ENCODE measurements at regions not wholly inside any gene's neighbourhood (a gene's known extent, or its start where the extent isn't known, plus 50 kb on each side); places are given as distances from the start of the nearest gene placed in this dataset.
A peak's percentile ranks its signal among the peaks of the same experiment; 100 is the strongest.
"Not testable (repeated sequence)": the region's sequence is repeated elsewhere in the genome, so short reads cannot be mapped to it uniquely, and the experiment has no call there.

- not testable (repeated sequence) for H3K4me1 ChIP-seq (ENCODE audit: control insufficient read depth, insufficient read depth, low read length); H3K4me3 ChIP-seq (ENCODE audit: low read length); H3K27ac ChIP-seq (ENCODE audit: low read depth, low read length); H3K9ac ChIP-seq (ENCODE audit: low read length); H3K27me3 ChIP-seq (ENCODE audit: control insufficient read depth, insufficient read depth, low read length); H3K36me3 ChIP-seq (ENCODE audit: control insufficient read depth, insufficient read depth, low read length)
Observed at GRCh38 chr2:95671992-95672391, 80.2 kb downstream of the TRIM43 start.

DNA sequence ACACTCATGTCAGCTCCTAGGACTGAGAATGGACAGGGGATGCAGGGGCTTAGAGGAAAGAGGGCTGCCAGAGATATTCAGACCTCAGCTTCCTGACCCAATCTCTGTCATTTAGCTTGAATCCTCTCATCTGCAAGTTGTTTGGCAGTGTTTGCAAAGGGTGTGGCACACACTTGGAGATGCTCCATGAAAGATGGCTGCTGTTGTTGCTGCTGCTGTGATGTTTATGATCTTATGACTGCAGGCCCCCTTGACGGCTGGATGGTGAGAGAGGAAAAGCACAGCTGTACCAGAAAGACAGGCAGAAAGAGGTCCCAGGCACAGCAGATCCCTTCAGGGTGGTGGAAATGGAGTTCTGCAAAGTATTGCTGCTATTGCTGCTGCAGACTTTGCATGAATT, 80.7 kb downstream of the TRIM43 start:
- not testable (repeated sequence) for H3K27ac ChIP-seq (ENCODE audit: low read depth, low read length); H3K4me3 ChIP-seq (ENCODE audit: low read length); H3K27me3 ChIP-seq (ENCODE audit: control insufficient read depth, insufficient read depth, low read length); H3K36me3 ChIP-seq (ENCODE audit: control insufficient read depth, insufficient read depth, low read length); H3K4me1 ChIP-seq (ENCODE audit: control insufficient read depth, insufficient read depth, low read length); H3K9ac ChIP-seq (ENCODE audit: low read length)

DNA sequence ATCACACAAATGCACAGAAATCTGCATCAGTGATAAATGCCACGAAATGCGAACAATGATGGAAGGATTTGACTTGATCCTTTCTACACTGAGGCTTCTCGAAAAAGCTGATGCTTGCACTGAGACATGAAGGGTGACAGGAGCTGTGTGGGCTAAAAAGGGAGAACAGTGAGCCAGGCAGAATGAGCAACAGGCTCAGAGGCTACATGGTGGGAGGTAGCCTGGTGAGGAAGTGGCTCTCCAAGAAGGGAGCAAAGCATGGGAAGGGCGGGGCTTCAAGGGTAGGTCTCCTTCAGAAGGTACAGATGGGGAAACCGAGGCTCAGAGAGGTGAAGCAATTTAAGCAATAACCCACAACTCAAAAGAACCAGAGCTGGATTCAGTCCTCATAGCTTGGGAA, 82.4 kb downstream of the TRIM43 start:
- H3K36me3 ChIP-seq (ENCODE audit: control insufficient read depth, insufficient read depth, low read length): no peaks in the 10 kb centered on the region
- H3K27me3 ChIP-seq (ENCODE audit: control insufficient read depth, insufficient read depth, low read length): no peaks in the 10 kb centered on the region
- no peaks in the 10 kb centered on the region for H3K4me1 ChIP-seq (ENCODE audit: control insufficient read depth, insufficient read depth, low read length)
- H3K27ac ChIP-seq (ENCODE audit: low read depth, low read length): no peak overlapping the region
- no peak overlapping the region for H3K9ac ChIP-seq (ENCODE audit: low read length)
- H3K4me3 ChIP-seq (ENCODE audit: low read length): no peak overlapping the region

GRCh38 chr2:95676573-95676972, 84.8 kb downstream of the TRIM43 start:
- not testable (repeated sequence) for H3K4me3 ChIP-seq (ENCODE audit: low read length); H3K9ac ChIP-seq (ENCODE audit: low read length); H3K27me3 ChIP-seq (ENCODE audit: control insufficient read depth, insufficient read depth, low read length); H3K27ac ChIP-seq (ENCODE audit: low read depth, low read length); H3K4me1 ChIP-seq (ENCODE audit: control insufficient read depth, insufficient read depth, low read length); H3K36me3 ChIP-seq (ENCODE audit: control insufficient read depth, insufficient read depth, low read length)

DNA sequence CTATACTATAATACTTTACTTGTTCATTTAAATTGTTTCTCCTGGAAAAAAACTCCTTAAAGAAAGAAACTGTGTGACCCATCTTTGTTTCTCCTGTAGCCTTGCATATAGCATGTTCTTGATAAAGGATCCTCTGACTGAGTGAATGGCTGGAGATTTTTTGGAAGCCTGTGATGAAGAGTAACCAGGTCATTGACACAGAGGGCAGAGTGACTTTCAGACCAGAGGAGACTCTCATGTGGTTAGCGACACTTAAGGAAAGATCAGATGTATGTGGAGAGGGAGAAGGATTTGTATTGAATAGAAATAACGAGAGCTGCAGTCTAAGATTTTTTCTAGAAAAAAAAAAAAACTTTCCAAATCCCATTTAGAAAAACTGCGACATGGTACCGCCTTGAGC, 85.5 kb downstream of the TRIM43 start:
- Histone ChIP-seq H3K4me3 (ENCODE audit: low read length) (no peak overlapping the region), H3K27me3 (ENCODE audit: control insufficient read depth, insufficient read depth, low read length) (no peaks in the 10 kb centered on the region), H3K36me3 (ENCODE audit: control insufficient read depth, insufficient read depth, low read length) (no peaks in the 10 kb centered on the region), H3K9ac (ENCODE audit: low read length) (no peak overlapping the region), H3K4me1 (ENCODE audit: control insufficient read depth, insufficient read depth, low read length) (no peaks in the 10 kb centered on the region), H3K27ac (ENCODE audit: low read depth, low read length) (no peak overlapping the region)

DNA sequence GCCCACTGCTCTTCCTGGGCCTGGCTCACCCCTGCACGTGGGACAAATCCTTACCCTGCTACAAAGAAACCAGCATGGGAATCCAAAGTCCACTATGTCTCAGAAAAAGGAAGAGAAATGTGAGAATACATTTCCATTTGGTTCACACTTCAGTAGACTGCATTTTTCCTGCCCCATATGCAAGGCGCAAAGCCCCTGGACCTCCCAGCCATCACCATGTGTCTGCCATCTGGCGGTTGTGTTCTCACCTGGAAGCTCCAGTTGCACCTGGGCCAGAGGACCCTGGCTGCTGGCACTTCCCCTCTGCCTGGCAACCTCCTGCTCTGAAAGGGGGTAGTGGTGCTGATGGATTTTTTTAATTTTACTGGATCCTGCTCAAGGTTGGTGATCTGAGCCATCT, 86.0 kb downstream of the TRIM43 start:
- H3K27me3 ChIP-seq (ENCODE audit: control insufficient read depth, insufficient read depth, low read length); H3K4me3 ChIP-seq (ENCODE audit: low read length); H3K36me3 ChIP-seq (ENCODE audit: control insufficient read depth, insufficient read depth, low read length); H3K9ac ChIP-seq (ENCODE audit: low read length); H3K4me1 ChIP-seq (ENCODE audit: control insufficient read depth, insufficient read depth, low read length); H3K27ac ChIP-seq (ENCODE audit: low read depth, low read length): not testable (repeated sequence)

DNA sequence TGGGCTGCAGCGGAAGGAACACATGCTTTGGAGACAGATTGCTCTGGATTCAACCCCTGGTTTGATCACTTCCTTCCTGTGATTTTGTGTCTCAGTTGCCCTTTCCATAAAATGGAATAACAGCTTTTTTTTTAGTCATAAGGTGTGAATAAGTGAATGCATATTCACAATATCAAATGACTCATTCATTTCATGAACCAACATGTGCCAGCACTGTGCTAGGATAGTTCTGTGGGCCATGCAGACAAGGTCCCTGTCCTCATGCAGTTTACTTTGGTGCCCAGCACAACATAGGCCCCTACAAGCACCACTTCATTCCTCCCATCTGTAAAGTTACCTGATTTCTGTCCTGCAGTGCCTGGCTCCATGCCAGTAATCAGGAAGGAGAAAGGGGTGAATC, 89.4 kb downstream of the TRIM43 start:
- not testable (repeated sequence) for H3K4me3 ChIP-seq (ENCODE audit: low read length); H3K27me3 ChIP-seq (ENCODE audit: control insufficient read depth, insufficient read depth, low read length); H3K4me1 ChIP-seq (ENCODE audit: control insufficient read depth, insufficient read depth, low read length); H3K9ac ChIP-seq (ENCODE audit: low read length); H3K27ac ChIP-seq (ENCODE audit: low read depth, low read length); H3K36me3 ChIP-seq (ENCODE audit: control insufficient read depth, insufficient read depth, low read length)

GRCh38 chr2:95681589-95682081, 89.8 kb downstream of the TRIM43 start:
- H3K4me1 ChIP-seq (ENCODE audit: control insufficient read depth, insufficient read depth, low read length); H3K9ac ChIP-seq (ENCODE audit: low read length); H3K4me3 ChIP-seq (ENCODE audit: low read length); H3K36me3 ChIP-seq (ENCODE audit: control insufficient read depth, insufficient read depth, low read length); H3K27me3 ChIP-seq (ENCODE audit: control insufficient read depth, insufficient read depth, low read length); H3K27ac ChIP-seq (ENCODE audit: low read depth, low read length): not testable (repeated sequence)

DNA sequence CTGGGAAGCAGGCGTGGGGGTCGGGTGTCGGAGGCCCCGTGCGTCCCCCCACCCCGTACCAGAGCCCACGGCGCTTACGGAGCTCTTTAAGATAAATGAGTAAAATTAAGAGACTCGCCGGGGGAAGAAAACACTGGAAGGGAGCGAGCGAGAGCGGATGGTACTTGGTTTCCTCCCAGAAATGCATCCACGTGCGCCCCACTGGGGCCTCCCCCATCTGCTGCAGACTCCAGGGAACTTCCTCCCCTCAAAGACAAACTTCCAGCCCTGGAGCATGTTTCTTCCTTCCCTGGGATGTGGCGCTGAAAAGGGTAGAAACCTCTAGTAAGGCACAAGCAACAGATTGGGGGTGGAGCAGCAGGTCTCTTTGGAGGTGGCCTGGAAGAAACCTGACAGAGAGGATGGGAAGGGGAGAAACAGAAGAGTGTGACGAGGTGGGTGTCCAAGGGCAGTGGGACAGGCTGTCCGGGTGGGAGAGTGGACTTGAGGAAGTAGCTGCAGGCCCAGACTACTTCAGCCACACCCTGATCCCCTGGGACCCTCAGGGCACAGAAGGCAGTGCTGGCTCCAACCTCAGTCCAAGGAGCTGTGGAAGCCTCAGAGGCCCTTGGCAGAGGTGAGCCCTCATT, 91.2 kb downstream of the TRIM43 start:
- Histone ChIP-seq H3K4me3 (ENCODE audit: low read length) (peak overlapping the region; percentile 36), H3K27ac (ENCODE audit: low read depth, low read length) (peak overlapping the region; percentile 32)
- not testable (repeated sequence) for H3K9ac ChIP-seq (ENCODE audit: low read length); H3K36me3 ChIP-seq (ENCODE audit: control insufficient read depth, insufficient read depth, low read length); H3K27me3 ChIP-seq (ENCODE audit: control insufficient read depth, insufficient read depth, low read length); H3K4me1 ChIP-seq (ENCODE audit: control insufficient read depth, insufficient read depth, low read length)

DNA sequence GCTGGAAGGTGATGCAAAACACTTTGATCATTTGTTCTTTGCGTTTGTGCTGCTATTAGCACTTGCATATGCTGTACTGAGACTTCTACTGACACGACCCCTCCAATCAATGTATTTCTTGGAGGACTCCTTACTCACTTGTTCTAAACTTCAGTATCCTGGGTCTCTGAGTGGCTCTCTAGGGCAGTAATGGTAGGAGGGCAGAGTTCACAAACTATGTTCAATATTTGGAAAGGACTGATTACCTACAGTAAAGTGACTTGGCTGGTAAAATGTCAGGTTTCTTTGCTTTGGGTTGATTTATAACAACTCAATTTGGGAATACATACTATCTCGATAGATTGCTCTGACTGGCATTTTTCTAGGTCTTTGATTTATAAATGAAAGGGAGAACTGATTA, 93.7 kb downstream of the TRIM43 start:
- no peak overlapping the region for H3K4me3 ChIP-seq (ENCODE audit: low read length)
- H3K27ac ChIP-seq (ENCODE audit: low read depth, low read length): no peak overlapping the region
- H3K4me1 ChIP-seq (ENCODE audit: control insufficient read depth, insufficient read depth, low read length): no peaks in the 10 kb centered on the region
- no peaks in the 10 kb centered on the region for H3K36me3 ChIP-seq (ENCODE audit: control insufficient read depth, insufficient read depth, low read length)
- H3K9ac ChIP-seq (ENCODE audit: low read length): no peak overlapping the region
- no peaks in the 10 kb centered on the region for H3K27me3 ChIP-seq (ENCODE audit: control insufficient read depth, insufficient read depth, low read length)

- H3K27me3 ChIP-seq (ENCODE audit: control insufficient read depth, insufficient read depth, low read length); H3K36me3 ChIP-seq (ENCODE audit: control insufficient read depth, insufficient read depth, low read length); H3K4me1 ChIP-seq (ENCODE audit: control insufficient read depth, insufficient read depth, low read length); H3K4me3 ChIP-seq (ENCODE audit: low read length); H3K9ac ChIP-seq (ENCODE audit: low read length); H3K27ac ChIP-seq (ENCODE audit: low read depth, low read length): not testable (repeated sequence)
Observed at GRCh38 chr2:95686056-95686825, 94.4 kb downstream of the TRIM43 start.

DNA sequence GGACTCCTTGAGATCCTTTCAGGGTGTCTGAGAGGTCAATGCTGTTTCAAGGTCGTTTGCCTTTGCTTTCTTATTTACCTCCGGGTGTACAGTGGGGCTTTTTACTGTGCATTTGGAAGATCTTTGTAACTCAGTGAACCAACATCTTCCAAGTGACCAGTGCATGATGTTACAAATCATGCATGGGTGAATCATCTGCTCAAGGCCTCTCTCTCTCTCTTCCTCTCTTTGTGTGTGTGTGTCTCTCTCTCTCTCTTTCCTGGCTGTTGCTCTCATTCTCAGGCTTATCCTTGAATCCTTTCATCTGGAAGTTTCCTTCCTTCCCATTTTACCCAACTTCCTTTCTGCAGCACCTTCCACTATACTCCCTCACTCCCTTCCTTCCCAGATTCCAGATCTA, 96.1 kb downstream of the TRIM43 start:
- H3K4me1 ChIP-seq (ENCODE audit: control insufficient read depth, insufficient read depth, low read length); H3K27me3 ChIP-seq (ENCODE audit: control insufficient read depth, insufficient read depth, low read length); H3K9ac ChIP-seq (ENCODE audit: low read length); H3K27ac ChIP-seq (ENCODE audit: low read depth, low read length); H3K36me3 ChIP-seq (ENCODE audit: control insufficient read depth, insufficient read depth, low read length); H3K4me3 ChIP-seq (ENCODE audit: low read length): not testable (repeated sequence)

DNA sequence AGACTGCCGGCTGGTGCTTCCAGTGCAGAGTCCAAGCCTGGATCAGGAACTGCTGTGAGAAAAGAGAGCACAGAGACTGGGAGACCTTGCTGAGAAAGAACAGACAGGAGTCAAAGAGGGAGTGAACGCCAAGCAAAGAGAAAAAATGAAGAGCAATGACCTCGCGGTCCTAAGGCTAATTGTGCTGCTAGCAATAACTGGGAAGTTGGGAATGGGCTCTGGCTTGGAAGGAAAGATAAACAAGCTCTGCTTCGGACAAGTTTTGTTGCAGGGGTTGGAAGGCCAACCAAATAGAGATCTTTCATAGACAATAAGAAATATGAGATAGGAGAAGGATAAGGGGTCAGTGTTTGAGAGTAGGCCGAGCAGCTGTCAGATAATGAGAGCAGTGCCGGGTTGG, 99.4 kb downstream of the TRIM43 start:
- not testable (repeated sequence) for H3K36me3 ChIP-seq (ENCODE audit: control insufficient read depth, insufficient read depth, low read length); H3K27me3 ChIP-seq (ENCODE audit: control insufficient read depth, insufficient read depth, low read length); H3K9ac ChIP-seq (ENCODE audit: low read length); H3K4me1 ChIP-seq (ENCODE audit: control insufficient read depth, insufficient read depth, low read length); H3K27ac ChIP-seq (ENCODE audit: low read depth, low read length); H3K4me3 ChIP-seq (ENCODE audit: low read length)
